ENCODE measurements at regions not wholly inside any gene's neighbourhood (a gene's known extent, or its start where the extent isn't known, plus 50 kb on each side); places are given as distances from the start of the nearest gene placed in this dataset.
"Not testable (repeated sequence)": the region's sequence is repeated elsewhere in the genome, so short reads cannot be mapped to it uniquely, and the experiment has no call there.

- POLR2A ChIA-PET, result interaction anchor here (0.6 to 0.7 kb wide), 2 partner anchors 128 to 200 kb away, joined by 4 to 9 read pairs; no protein-coding TSS in a partner anchor
- no peak for TF ChIP-seq REST (IDR thresholded peaks at IDR 0.05; ENCODE audit: insufficient read depth in 1 of 2, low read depth in 2 of 2, low read length in 1 of 2)
- TF ChIP-seq TCF7L2 (IDR thresholded peaks at IDR 0.05; ENCODE audit: low read depth, low read length), result no peak
- TF ChIP-seq SIN3A (IDR thresholded peaks at IDR 0.05; ENCODE audit: borderline replicate concordance, insufficient read depth, low read depth, low read length), result no peak
- no peak for TF ChIP-seq CTCF (IDR thresholded peaks at IDR 0.05)
- no peak for TF ChIP-seq POLR2AphosphoS5 (IDR thresholded peaks at IDR 0.05; ENCODE audit: low read depth, low read length)
- peaks cover 3% of the 10 kb centered on the region; the same call in 1 of the 2 replicates for H3K4me1 ChIP-seq (ENCODE audit: control insufficient read depth, insufficient read depth, low read length)
- no peak overlapping the region for H3K27ac ChIP-seq (ENCODE audit: low read length)
- ATAC-seq (no peak), DNase-seq (ENCODE audit: low read depth, low spot score) (no peak)
- intact Hi-C loops (cut with micrococcal nuclease; ENCODE audit: unreplicated experiment), result loop anchor here (10.0 kb wide), 1 partner anchor 161 kb away; no protein-coding TSS in a partner anchor
- no TSS peak for BruUV-seq (replicated peaks)
- CTCF ChIA-PET, result interaction anchor here (1.5 kb wide), 1 partner anchor 256 kb away, joined by 3 read pairs; no protein-coding TSS in a partner anchor
- no peak overlapping the region for H3K4me3 ChIP-seq (ENCODE audit: low read depth in 2 of 2, low read length in 2 of 2)
- no peaks in the 10 kb centered on the region for H3K9me3 ChIP-seq (ENCODE audit: control insufficient read depth, insufficient read depth, low read depth, low read length)
- no peaks in the 10 kb centered on the region for H3K36me3 ChIP-seq (ENCODE audit: control insufficient read depth, insufficient read depth, low read length)
- in situ Hi-C loops (cut with HindIII; ENCODE audit: low pct_unique_long_range_greater_than_20kb, low sequenced_read_pairs), result no loop called here
- no peaks in the 10 kb centered on the region for H3K27me3 ChIP-seq (ENCODE audit: control insufficient read depth, insufficient read depth, low read length)
Observed at GRCh38 chr2:42973726-42974125, 181.3 kb upstream of the HAAO start.

- intact Hi-C loops (cut with micrococcal nuclease; ENCODE audit: unreplicated experiment), result loop anchor here (10.0 kb wide), 1 partner anchor 162 kb away; no protein-coding TSS in a partner anchor
- in situ Hi-C loops (cut with HindIII; ENCODE audit: low pct_unique_long_range_greater_than_20kb, low sequenced_read_pairs); H3K36me3 ChIP-seq (ENCODE audit: control insufficient read depth, insufficient read depth, low read length); H3K4me1 ChIP-seq (ENCODE audit: control insufficient read depth, insufficient read depth, low read length); H3K27me3 ChIP-seq (ENCODE audit: control insufficient read depth, insufficient read depth, low read length); H3K4me3 ChIP-seq (ENCODE audit: low read depth in 2 of 2, low read length in 2 of 2); H3K9me3 ChIP-seq (ENCODE audit: control insufficient read depth, insufficient read depth, low read depth, low read length); BruUV-seq (replicated peaks); DNase-seq (ENCODE audit: low read depth, low spot score); H3K27ac ChIP-seq (ENCODE audit: low read length); ATAC-seq: not testable (repeated sequence)
- ChIA-PET CTCF (interaction anchor here (0.7 to 1.5 kb wide), 2 partner anchors 256 to 512 kb away, joined by 3 to 4 read pairs; no protein-coding TSS in a partner anchor), POLR2A (interaction anchor here (0.7 kb wide), 1 partner anchor 201 kb away, joined by 9 read pairs; no protein-coding TSS in a partner anchor)
Observed at GRCh38 chr2:42972933-42973516, 180.6 kb upstream of the HAAO start.

Measured in Panc1 (cell line).